Gastroesophageal sphincter (tissue), 4 donors: ENCODE measurements at regions not wholly inside any gene's neighbourhood (a gene's known extent, or its start where the extent isn't known, plus 50 kb on each side); places are given as distances from the start of the nearest gene placed in this dataset.

Experiments
- ATAC-seq: fragments of 150-250 bp; one replicate; pipeline ENCODE4 v1.9.1; 2016; ENCODE audit warnings: mild to moderate bottlenecking, moderate library complexity
- H3K27ac ChIP-seq, 4 donors: fragments of 200-600 bp; sonication (generic) in 3 of 4; 1 replicate in 3 of 4; 2 replicates in 1 of 4; pipeline ENCODE4 v1.5.1; 2016 to 2019
- H3K27me3 ChIP-seq: fragments of 200-600 bp; sonication (generic); one replicate; pipeline ENCODE4 v1.5.1; 2019
- H3K36me3 ChIP-seq, 2 donors: fragments of 200-600 bp; sonication (generic); one replicate each; pipeline ENCODE4 v1.5.1; 2019; ENCODE audit warnings: control low read depth in 1 of 2
- H3K4me1 ChIP-seq, 3 donors: fragments of 200-600 bp; sonication (generic); 1 replicate in 2 of 3; 2 replicates in 1 of 3; pipeline ENCODE4 v1.5.1; 2016 to 2019; ENCODE audit warnings: control low read depth in 2 of 3
- H3K4me3 ChIP-seq, 2 donors: fragments of 200-600 bp; sonication (generic); one replicate each; pipeline ENCODE4 v1.5.1; 2019; ENCODE audit warnings: mild to moderate bottlenecking in 1 of 2, moderate library complexity in 1 of 2
- H3K9me3 ChIP-seq, 3 donors: fragments of 200-600 bp; sonication (generic); one replicate each; pipeline ENCODE4 v1.5.1; 2017 to 2019; ENCODE audit warnings: control low read depth in 2 of 3
- EP300 ChIP-seq: sonication (generic); formaldehyde crosslinking; IDR thresholded peaks from one replicate; pipeline ENCODE4 v1.6.1; 2017; ENCODE audit warnings: antibody characterized with exemption, mild to moderate bottlenecking
- POLR2A ChIP-seq, 2 donors: fragments of 450-650 bp; IDR thresholded peaks; one replicate each; pipeline ENCODE4 v1.6.1; 2017; ENCODE audit warnings: antibody characterized with exemption in 2 of 2, mild to moderate bottlenecking in 2 of 2, moderate library complexity in 1 of 2
- POLR2AphosphoS5 ChIP-seq: sonication (generic); formaldehyde crosslinking; IDR thresholded peaks from one replicate; pipeline ENCODE4 v1.6.1; 2017; ENCODE audit warnings: antibody characterized with exemption
- WGBS, 2 donors: methylation state at CpG; one replicate each; pipeline ENCODE4 v1.1.5; 2018; ENCODE audit warnings: low coverage in 1 of 2; 5-methylcytosine and 5-hydroxymethylcytosine counted together
- TF ChIP-seq, protein P1 (sequence below), 4 experiments: fragments of 200-600 bp in 2 of 4; fragments of 450-650 bp in 2 of 4; sonication (generic) in 1 of 4; IDR thresholded peaks; one replicate each; pipeline ENCODE4 v1.5.1; 2017 to 2019; ENCODE audit warnings: antibody characterized with exemption in 4 of 4, mild to moderate bottlenecking in 2 of 4, moderate library complexity in 2 of 4

DNA sequence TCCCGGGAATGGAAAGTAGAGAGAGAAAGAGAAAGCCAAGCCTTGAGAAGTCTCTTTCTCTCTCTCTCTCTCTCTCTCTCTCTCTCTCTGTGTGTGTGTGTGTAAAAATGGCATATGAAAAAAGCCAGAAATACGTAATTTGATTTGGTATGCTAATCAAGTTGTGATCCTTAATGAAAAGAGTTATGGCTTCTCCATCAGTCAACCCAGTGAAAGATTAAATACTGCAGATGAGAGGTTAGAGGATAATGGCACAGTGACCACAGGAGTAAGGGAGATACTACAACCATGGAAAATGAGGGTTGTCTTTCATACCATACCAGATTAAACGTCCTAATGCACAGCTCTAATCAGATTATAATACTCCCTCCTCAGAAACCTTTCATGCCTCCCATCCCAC lies 193.5 kb upstream of the SOX2 start:
- 59 to 100% methylated on average over 1 to 3 of the region's 3 CpGs for WGBS, 2 donors
- Histone ChIP-seq H3K36me3 (no peaks in the 10 kb centered on the region), H3K4me3 (no peak overlapping the region), H3K9me3 (peaks cover 0 to 12% (median 0%) of the 10 kb centered on the region in 3 donors), H3K27me3 (no peaks in the 10 kb centered on the region), H3K27ac (no peak overlapping the region), H3K4me1 (no peaks in the 10 kb centered on the region)
- no peak for ATAC-seq
- TF ChIP-seq, protein P1, sequence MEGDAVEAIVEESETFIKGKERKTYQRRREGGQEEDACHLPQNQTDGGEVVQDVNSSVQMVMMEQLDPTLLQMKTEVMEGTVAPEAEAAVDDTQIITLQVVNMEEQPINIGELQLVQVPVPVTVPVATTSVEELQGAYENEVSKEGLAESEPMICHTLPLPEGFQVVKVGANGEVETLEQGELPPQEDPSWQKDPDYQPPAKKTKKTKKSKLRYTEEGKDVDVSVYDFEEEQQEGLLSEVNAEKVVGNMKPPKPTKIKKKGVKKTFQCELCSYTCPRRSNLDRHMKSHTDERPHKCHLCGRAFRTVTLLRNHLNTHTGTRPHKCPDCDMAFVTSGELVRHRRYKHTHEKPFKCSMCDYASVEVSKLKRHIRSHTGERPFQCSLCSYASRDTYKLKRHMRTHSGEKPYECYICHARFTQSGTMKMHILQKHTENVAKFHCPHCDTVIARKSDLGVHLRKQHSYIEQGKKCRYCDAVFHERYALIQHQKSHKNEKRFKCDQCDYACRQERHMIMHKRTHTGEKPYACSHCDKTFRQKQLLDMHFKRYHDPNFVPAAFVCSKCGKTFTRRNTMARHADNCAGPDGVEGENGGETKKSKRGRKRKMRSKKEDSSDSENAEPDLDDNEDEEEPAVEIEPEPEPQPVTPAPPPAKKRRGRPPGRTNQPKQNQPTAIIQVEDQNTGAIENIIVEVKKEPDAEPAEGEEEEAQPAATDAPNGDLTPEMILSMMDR (IDR thresholded peaks at IDR 0.05), result no peak
- TF ChIP-seq POLR2A (IDR thresholded peaks at IDR 0.05) (no peak), POLR2AphosphoS5 (no peak), EP300 (no peak)

DNA sequence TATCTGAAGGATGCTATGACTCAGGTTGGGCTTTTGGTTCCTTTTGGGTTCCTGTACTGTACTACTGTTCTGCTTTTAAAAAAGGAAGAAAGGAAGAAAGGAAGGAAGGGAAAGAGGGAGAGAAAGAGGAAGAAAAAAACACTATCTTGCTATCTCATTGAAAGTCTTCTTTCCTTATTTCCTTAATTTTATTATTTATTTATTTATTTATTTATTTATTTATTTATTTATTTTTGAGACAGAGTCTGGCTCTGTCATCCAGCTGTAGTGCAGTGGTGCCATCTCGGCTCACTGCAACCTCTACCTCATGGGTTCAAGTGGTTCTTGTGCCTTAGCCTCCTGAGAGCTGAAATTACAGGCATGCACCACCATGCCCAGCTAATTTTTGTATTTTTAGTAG lies 198.9 kb upstream of the SOX2 start:
- Histone ChIP-seq H3K4me3 (no peak overlapping the region), H3K27me3 (no peaks in the 10 kb centered on the region), H3K9me3 (peaks cover 0 to 16% (median 0%) of the 10 kb centered on the region in 3 donors), H3K36me3 (no peaks in the 10 kb centered on the region), H3K27ac (no peak overlapping the region), H3K4me1 (no peaks in the 10 kb centered on the region)
- 83% methylated on average over 1 of the region's 1 CpG; no CpG with 5 or more reads in 1 of the 2 donors for WGBS, 2 donors
- TF ChIP-seq POLR2A (IDR thresholded peaks at IDR 0.05) (no peak), EP300 (no peak), POLR2AphosphoS5 (no peak)
- TF ChIP-seq, protein P1 (IDR thresholded peaks at IDR 0.05), result no peak
- no peak for ATAC-seq

DNA sequence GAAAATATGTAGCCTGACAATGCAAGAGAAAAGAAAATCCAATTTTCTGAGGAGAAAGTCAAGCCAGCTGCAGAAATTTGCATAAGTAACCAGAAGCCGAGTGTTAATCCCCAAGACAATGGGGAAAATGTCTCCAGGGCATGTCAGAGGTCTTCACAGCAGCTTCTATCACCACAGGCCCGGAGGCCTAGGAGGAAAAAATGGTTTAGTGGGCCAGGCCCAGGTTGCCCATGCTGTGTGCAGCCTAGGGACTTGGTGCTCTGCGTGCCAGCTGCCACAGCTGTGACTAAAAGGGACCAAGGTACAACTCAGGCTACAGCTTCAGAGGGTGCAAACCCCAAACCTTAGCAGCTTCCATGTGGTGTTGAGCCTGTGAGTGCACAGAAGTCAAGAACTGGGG lies 201.2 kb upstream of the SOX2 start:
- Histone ChIP-seq H3K4me1 (no peaks in the 10 kb centered on the region), H3K27me3 (no peaks in the 10 kb centered on the region), H3K36me3 (no peaks in the 10 kb centered on the region), H3K27ac (no peak overlapping the region), H3K4me3 (no peak overlapping the region), H3K9me3 (peaks cover 0 to 16% (median 0%) of the 10 kb centered on the region in 3 donors)
- 81% methylated on average over 3 of the region's 3 CpGs; no CpG with 5 or more reads in 1 of the 2 donors for WGBS, 2 donors
- TF ChIP-seq EP300, result no peak
- ATAC-seq, result no peak

DNA sequence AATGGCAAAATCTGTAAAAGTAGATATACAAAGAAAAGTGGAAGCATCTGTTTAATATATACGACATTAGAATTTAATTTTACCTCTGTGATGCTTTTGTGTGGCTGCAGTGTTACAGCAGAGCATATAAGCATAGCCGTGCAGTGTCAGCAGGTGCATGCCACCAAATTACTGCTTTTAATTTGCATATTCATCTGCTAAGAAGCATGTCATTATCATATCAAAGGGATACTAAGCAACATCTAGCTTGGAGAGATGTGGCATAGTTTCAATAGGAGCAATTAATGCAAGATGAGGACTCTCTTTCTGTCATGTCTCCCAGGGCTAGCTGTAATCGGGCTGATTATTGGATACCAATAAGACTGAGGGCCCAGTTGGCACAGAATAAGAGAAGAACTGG lies 214.4 kb upstream of the SOX2 start:
- Histone ChIP-seq H3K4me1 (no peaks in the 10 kb centered on the region), H3K27me3 (no peaks in the 10 kb centered on the region), H3K36me3 (no peaks in the 10 kb centered on the region), H3K4me3 (no peak overlapping the region), H3K9me3 (no peaks in the 10 kb centered on the region), H3K27ac (no peak overlapping the region)
- ATAC-seq, result no peak
- TF ChIP-seq, protein P1 (IDR thresholded peaks at IDR 0.05), result no peak
- TF ChIP-seq POLR2A (IDR thresholded peaks at IDR 0.05) (no peak), EP300 (no peak), POLR2AphosphoS5 (no peak)
- WGBS, 2 donors, result 68 to 73% methylated on average over 3 of the region's 3 CpGs

DNA sequence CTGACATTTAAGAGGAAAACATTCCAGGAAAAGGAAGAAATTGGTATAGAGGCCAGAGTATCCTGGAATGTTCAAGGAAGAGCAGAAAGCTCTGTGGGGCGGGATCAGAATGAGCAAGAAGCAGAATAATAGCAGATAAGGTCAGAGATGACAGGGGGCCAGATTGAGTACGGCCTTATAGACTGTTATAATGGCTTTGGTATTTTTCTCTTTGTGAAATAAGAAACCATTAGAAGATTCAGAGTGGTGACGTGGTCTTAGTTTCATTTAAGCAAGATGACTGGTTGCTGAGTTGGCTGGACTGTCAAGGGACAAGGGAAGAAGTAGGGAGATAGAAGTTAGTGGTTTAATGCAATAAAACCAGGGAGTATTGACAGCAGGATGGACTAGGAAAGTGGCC lies 218.3 kb upstream of the SOX2 start:
- no peaks in the 10 kb centered on the region for H3K27me3 ChIP-seq
- H3K27ac ChIP-seq, result no peak overlapping the region
- WGBS, 2 donors, result 62 to 66% methylated on average over 3 of the region's 3 CpGs
- no peaks in the 10 kb centered on the region for H3K4me1 ChIP-seq
- no peaks in the 10 kb centered on the region for H3K9me3 ChIP-seq
- TF ChIP-seq EP300, result no peak
- TF ChIP-seq POLR2A (IDR thresholded peaks at IDR 0.05), result no peak
- TF ChIP-seq POLR2AphosphoS5, result no peak
- TF ChIP-seq, protein P1 (IDR thresholded peaks at IDR 0.05), result no peak
- no peak for ATAC-seq
- H3K4me3 ChIP-seq, result no peak overlapping the region
- no peaks in the 10 kb centered on the region for H3K36me3 ChIP-seq
